Stomach (tissue), 4 donors: ENCODE measurements at regions not wholly inside any gene's neighbourhood (a gene's known extent, or its start where the extent isn't known, plus 50 kb on each side); places are given as distances from the start of the nearest gene placed in this dataset.

Source experiments
- CTCF ChIP-seq, 7 experiments: fragments of 450-650 bp in 4 of 7; fragments of 200-600 bp in 3 of 7; sonication (generic) in 3 of 7; IDR thresholded peaks; one replicate each; pipeline ENCODE4 v1.5.1; 2016 to 2019; ENCODE audit warnings: antibody characterized with exemption in 7 of 7, control low read depth in 2 of 7, mild to moderate bottlenecking in 1 of 7
- EP300 ChIP-seq: sonication (generic); formaldehyde crosslinking; IDR thresholded peaks from one replicate; pipeline ENCODE4 v1.6.1; 2017; ENCODE audit warnings: antibody characterized with exemption
- POLR2A ChIP-seq, 4 donors: fragments of 450-650 bp; IDR thresholded peaks; one replicate each; pipeline ENCODE4 v1.6.1; 2016; ENCODE audit warnings: antibody characterized with exemption in 4 of 4, control low read depth in 2 of 4, mild to moderate bottlenecking in 1 of 4, moderate library complexity in 1 of 4
- POLR2AphosphoS5 ChIP-seq, 3 donors: sonication (generic); formaldehyde crosslinking; IDR thresholded peaks; one replicate each; pipeline ENCODE4 v1.6.1; 2016; ENCODE audit warnings: antibody characterized with exemption in 3 of 3

GRCh38 chr13:73479351-73479750 is 420.5 kb downstream of the KLF5 start:
- no peak for TF ChIP-seq CTCF (IDR thresholded peaks at IDR 0.05)
- TF ChIP-seq POLR2A (IDR thresholded peaks at IDR 0.05), result no peak
- no peak for TF ChIP-seq POLR2AphosphoS5 (IDR thresholded peaks at IDR 0.05)
- TF ChIP-seq EP300, result no peak
